ENCODE measurements at regions not wholly inside any gene's neighbourhood (a gene's known extent, or its start where the extent isn't known, plus 50 kb on each side); places are given as distances from the start of the nearest gene placed in this dataset.
A peak's percentile ranks its signal among the peaks of the same experiment; 100 is the strongest.

DNA sequence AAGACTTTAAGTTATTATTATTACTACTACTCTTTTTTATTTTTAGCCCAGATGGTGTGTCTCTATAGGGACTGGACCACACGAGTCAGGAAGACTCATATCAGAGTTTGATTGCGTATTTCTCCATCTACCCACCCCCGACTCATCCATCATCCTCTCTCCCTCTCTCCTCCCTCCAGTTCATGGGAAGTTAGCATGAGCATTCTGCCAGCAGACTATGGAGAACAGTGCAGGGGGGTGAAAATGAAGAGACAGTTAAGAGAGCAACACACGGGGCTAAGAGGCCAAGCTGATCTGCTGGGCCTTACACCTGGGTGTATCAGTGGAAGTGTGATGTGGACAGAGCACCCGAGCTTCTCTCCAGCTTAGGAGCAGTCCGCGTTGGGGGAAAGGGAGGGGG is 95.0 kb downstream of the UQCRFS1 start:
- intact Hi-C loops (cut with DNase I; ENCODE audit: low total_unique reads) = no loop called here
- Histone ChIP-seq H3K4me3 (no peak overlapping the region), H3K36me3 (no peaks in the 10 kb centered on the region), H3K27me3 (replicated peaks in 1 of 7) (no peaks in the 10 kb centered on the region), H3K4me1 (no peaks in the 10 kb centered on the region), H3K27ac (no peak overlapping the region), H3K9me3 (peaks cover 0 to 20% (median under 1%) of the 10 kb centered on the region in 8 donors)
- TF ChIP-seq POLR2AphosphoS5 (IDR thresholded peaks at IDR 0.05) = no peak
- TF ChIP-seq POLR2A (IDR thresholded peaks at IDR 0.05) = no peak
- TF ChIP-seq, protein P1, sequence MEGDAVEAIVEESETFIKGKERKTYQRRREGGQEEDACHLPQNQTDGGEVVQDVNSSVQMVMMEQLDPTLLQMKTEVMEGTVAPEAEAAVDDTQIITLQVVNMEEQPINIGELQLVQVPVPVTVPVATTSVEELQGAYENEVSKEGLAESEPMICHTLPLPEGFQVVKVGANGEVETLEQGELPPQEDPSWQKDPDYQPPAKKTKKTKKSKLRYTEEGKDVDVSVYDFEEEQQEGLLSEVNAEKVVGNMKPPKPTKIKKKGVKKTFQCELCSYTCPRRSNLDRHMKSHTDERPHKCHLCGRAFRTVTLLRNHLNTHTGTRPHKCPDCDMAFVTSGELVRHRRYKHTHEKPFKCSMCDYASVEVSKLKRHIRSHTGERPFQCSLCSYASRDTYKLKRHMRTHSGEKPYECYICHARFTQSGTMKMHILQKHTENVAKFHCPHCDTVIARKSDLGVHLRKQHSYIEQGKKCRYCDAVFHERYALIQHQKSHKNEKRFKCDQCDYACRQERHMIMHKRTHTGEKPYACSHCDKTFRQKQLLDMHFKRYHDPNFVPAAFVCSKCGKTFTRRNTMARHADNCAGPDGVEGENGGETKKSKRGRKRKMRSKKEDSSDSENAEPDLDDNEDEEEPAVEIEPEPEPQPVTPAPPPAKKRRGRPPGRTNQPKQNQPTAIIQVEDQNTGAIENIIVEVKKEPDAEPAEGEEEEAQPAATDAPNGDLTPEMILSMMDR (IDR thresholded peaks at IDR 0.05 in 8 of 11, conservative IDR thresholded peaks at IDR 0.05 in 3 of 11) = no peak
- 44 to 63% (median 55%) methylated on average over 7 of the region's 7 CpGs for WGBS, 5 donors
- no peak for DNase-seq

DNA sequence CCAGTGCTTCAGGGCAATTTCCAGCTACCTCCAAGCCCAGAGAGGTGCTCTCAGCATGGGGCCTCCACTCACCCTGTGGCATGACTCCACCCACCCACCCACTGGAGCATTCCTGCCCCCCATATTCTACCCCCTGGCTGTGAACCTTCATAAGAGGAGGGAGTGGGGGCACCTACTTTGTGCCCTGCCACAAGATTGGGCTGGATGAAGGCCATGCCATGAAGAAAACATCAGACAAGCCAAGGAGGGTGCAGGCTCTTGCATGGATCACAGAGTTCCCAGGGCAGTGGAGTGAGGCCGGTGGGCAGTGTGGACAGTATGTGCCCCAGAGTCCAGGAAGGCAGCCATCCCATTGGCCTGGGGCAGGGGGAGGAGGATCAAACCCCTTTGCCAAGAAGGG is 97.8 kb downstream of the UQCRFS1 start:
- H3K4me3 ChIP-seq = no peak overlapping the region
- TF ChIP-seq POLR2A (IDR thresholded peaks at IDR 0.05) (no peak), POLR2AphosphoS5 (IDR thresholded peaks at IDR 0.05) (no peak)
- TF ChIP-seq, protein P1 (IDR thresholded peaks at IDR 0.05 in 8 of 11, conservative IDR thresholded peaks at IDR 0.05 in 3 of 11) = no peak
- H3K36me3 ChIP-seq = no peaks in the 10 kb centered on the region
- WGBS, 5 donors = 67 to 100% (median 97%) methylated on average over 1 of the region's 1 CpG
- no peak for DNase-seq
- H3K9me3 ChIP-seq = peaks cover 0 to 12% (median 0%) of the 10 kb centered on the region in 8 donors
- intact Hi-C loops (cut with DNase I; ENCODE audit: low total_unique reads) = no loop called here
- H3K27ac ChIP-seq = no peak overlapping the region
- no peaks in the 10 kb centered on the region for H3K4me1 ChIP-seq
- H3K27me3 ChIP-seq (replicated peaks in 1 of 7) = no peaks in the 10 kb centered on the region

DNA sequence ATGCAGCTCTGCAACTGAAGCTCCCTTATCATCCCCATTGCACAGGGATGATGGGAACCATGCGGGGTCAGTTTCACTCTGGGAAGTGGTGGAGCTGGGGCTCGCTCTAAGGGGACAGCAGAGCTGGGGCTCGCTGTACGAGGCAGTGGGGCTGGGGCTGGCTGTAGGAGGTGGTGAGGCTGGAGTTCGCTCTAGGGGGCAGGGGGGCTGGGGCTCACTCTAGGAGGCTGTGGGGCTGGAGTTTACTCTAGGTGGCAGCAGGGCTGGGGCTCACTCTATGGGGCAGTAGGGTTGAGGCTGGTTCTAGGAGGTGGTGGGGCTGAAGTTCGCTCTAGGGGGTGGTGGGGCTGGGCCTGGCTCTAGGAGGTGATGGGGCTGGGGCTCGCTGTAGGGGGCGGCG is 99.1 kb downstream of the UQCRFS1 start:
- no peak for DNase-seq
- H3K27ac ChIP-seq = no peak overlapping the region
- intact Hi-C loops (cut with DNase I; ENCODE audit: low total_unique reads) = no loop called here
- no peaks in the 10 kb centered on the region for H3K4me1 ChIP-seq
- H3K9me3 ChIP-seq = peaks cover 0 to 12% (median 0%) of the 10 kb centered on the region in 8 donors
- TF ChIP-seq, protein P1 (IDR thresholded peaks at IDR 0.05 in 8 of 11, conservative IDR thresholded peaks at IDR 0.05 in 3 of 11) = no peak
- TF ChIP-seq POLR2A (IDR thresholded peaks at IDR 0.05) = no peak
- TF ChIP-seq POLR2AphosphoS5 (IDR thresholded peaks at IDR 0.05) = no peak
- no peak overlapping the region for H3K4me3 ChIP-seq
- WGBS, 5 donors = 78 to 92% (median 88%) methylated on average over 9 of the region's 9 CpGs
- H3K36me3 ChIP-seq = no peaks in the 10 kb centered on the region
- no peaks in the 10 kb centered on the region for H3K27me3 ChIP-seq (replicated peaks in 1 of 7)

- intact Hi-C loops (cut with DNase I; ENCODE audit: low total_unique reads) = no loop called here
- TF ChIP-seq, protein P1 (IDR thresholded peaks at IDR 0.05 in 8 of 11, conservative IDR thresholded peaks at IDR 0.05 in 3 of 11) = no peak
- no peak overlapping the region for H3K27ac ChIP-seq
- H3K9me3 ChIP-seq = peaks cover 0 to 5% (median 0%) of the 10 kb centered on the region in 8 donors
- no peak overlapping the region for H3K4me3 ChIP-seq
- no peaks in the 10 kb centered on the region for H3K27me3 ChIP-seq (replicated peaks in 1 of 7)
- no peaks in the 10 kb centered on the region for H3K4me1 ChIP-seq
- H3K36me3 ChIP-seq = no peaks in the 10 kb centered on the region
- DNase-seq = peak; percentile 37
- 74 to 81% (median 76%) methylated on average over 6 of the region's 6 CpGs for whole genome bisulfite sequencing, 5 donors
These were observed 101.4 kb downstream of the UQCRFS1 start for GRCh38 chr19:29111576-29111975.

Data from spleen (tissue), 11 donors.